ENCODE measurements at regions not wholly inside any gene's neighbourhood (a gene's known extent, or its start where the extent isn't known, plus 50 kb on each side); places are given as distances from the start of the nearest gene placed in this dataset.
"Not testable (repeated sequence)": the region's sequence is repeated elsewhere in the genome, so short reads cannot be mapped to it uniquely, and the experiment has no call there.

- H4K12ac ChIP-seq (ENCODE audit: low read depth, low read length); H3K4ac ChIP-seq (ENCODE audit: low read depth, low read length); DNase-seq; H3K79me2 ChIP-seq (ENCODE audit: control insufficient read depth, insufficient read depth, low read length, poor library complexity); H4K91ac ChIP-seq (ENCODE audit: low read depth, low read length); H3K27me3 ChIP-seq (ENCODE audit: insufficient read depth, low read length); H2BK120ac ChIP-seq (ENCODE audit: insufficient read depth, low read length, poor library complexity); H4K8ac ChIP-seq (ENCODE audit: low read depth, low read length); H3K23ac ChIP-seq (ENCODE audit: low read length); H2AFZ ChIP-seq (ENCODE audit: insufficient read depth, low read length, poor library complexity); H3K4me2 ChIP-seq (ENCODE audit: low read length); H3K18ac ChIP-seq (ENCODE audit: low read length); H3K36me3 ChIP-seq (ENCODE audit: control insufficient read depth in 1 of 2, insufficient read depth in 2 of 2, low read length in 2 of 2); H3K9ac ChIP-seq (ENCODE audit: low read length); H2AK5ac ChIP-seq (ENCODE audit: low read length); H3K4me3 ChIP-seq (ENCODE audit: low read depth, low read length); H3K14ac ChIP-seq (ENCODE audit: low read length); H3K27ac ChIP-seq (ENCODE audit: low read depth, low read length); H2BK12ac ChIP-seq (ENCODE audit: low read length); H3K4me1 ChIP-seq (ENCODE audit: control insufficient read depth in 1 of 2, insufficient read depth in 2 of 2, low read length in 2 of 2); H3K9me3 ChIP-seq (ENCODE audit: insufficient read depth, low read depth, low read length); H2BK5ac ChIP-seq (ENCODE audit: low read depth, low read length, poor library complexity); H3K79me1 ChIP-seq (ENCODE audit: low read length): not testable (repeated sequence)
- no CpG with 5 or more reads among the region's 1 CpG for WGBS (ENCODE audit: extremely low coverage, insufficient coverage, insufficient read length)
These were observed 67.9 kb downstream of the MSX2 start for GRCh38 chr5:174792265-174792664.

- Histone ChIP-seq H3K4me1 (ENCODE audit: control insufficient read depth in 1 of 2, insufficient read depth in 2 of 2, low read length in 2 of 2) (peaks cover 2 to 7% of the 10 kb centered on the region in 2 experiments), H3K27me3 (ENCODE audit: insufficient read depth, low read length) (no peaks in the 10 kb centered on the region), H4K12ac (ENCODE audit: low read depth, low read length) (no peak overlapping the region), H3K27ac (ENCODE audit: low read depth, low read length) (no peak overlapping the region), H3K4me3 (ENCODE audit: low read depth, low read length) (no peak overlapping the region), H3K4ac (ENCODE audit: low read depth, low read length) (no peak overlapping the region), H3K79me1 (ENCODE audit: low read length) (peaks cover 4% of the 10 kb centered on the region), H2AFZ (ENCODE audit: insufficient read depth, low read length, poor library complexity) (no peak overlapping the region), H3K36me3 (ENCODE audit: control insufficient read depth in 1 of 2, insufficient read depth in 2 of 2, low read length in 2 of 2) (no peaks in the 10 kb centered on the region), H3K14ac (ENCODE audit: low read length) (no peak overlapping the region), H3K9ac (ENCODE audit: low read length) (no peak overlapping the region), H2AK5ac (ENCODE audit: low read length) (no peak overlapping the region), H2BK120ac (ENCODE audit: insufficient read depth, low read length, poor library complexity) (no peak overlapping the region), H2BK12ac (ENCODE audit: low read length) (no peak overlapping the region), H3K23ac (ENCODE audit: low read length) (no peak overlapping the region), H3K18ac (ENCODE audit: low read length) (no peak overlapping the region), H3K79me2 (ENCODE audit: control insufficient read depth, insufficient read depth, low read length, poor library complexity) (no peaks in the 10 kb centered on the region), H3K4me2 (ENCODE audit: low read length) (no peak overlapping the region), H4K8ac (ENCODE audit: low read depth, low read length) (no peak overlapping the region), H2BK5ac (ENCODE audit: low read depth, low read length, poor library complexity) (no peak overlapping the region), H4K91ac (ENCODE audit: low read depth, low read length) (no peak overlapping the region), H3K9me3 (ENCODE audit: insufficient read depth, low read depth, low read length) (no peaks in the 10 kb centered on the region)
- WGBS (ENCODE audit: extremely low coverage, insufficient coverage, insufficient read length): no CpG with 5 or more reads among the region's 4 CpGs
- DNase-seq: no peak
These were observed 66.5 kb downstream of the MSX2 start for GRCh38 chr5:174790906-174791305.

GRCh38 chr5:174789596-174789995, 65.2 kb downstream of the MSX2 start:
- H3K18ac ChIP-seq (ENCODE audit: low read length): no peak overlapping the region

GRCh38 chr5:174785120-174785680, 60.8 kb downstream of the MSX2 start:
- Histone ChIP-seq H2AFZ (ENCODE audit: insufficient read depth, low read length, poor library complexity) (no peak overlapping the region), H2BK12ac (ENCODE audit: low read length) (no peak overlapping the region)

More at GRCh38 chr5:174789596-174789995, 65.2 kb downstream of the MSX2 start:
- no peak overlapping the region for H3K4me2 ChIP-seq (ENCODE audit: low read length)
- DNase-seq: peak; percentile 2 to 4
- no peak overlapping the region for H3K4me3 ChIP-seq (ENCODE audit: low read depth, low read length)
- H3K23ac ChIP-seq (ENCODE audit: low read length): no peak overlapping the region
- H3K27ac ChIP-seq (ENCODE audit: low read depth, low read length): no peak overlapping the region
- H3K27me3 ChIP-seq (ENCODE audit: insufficient read depth, low read length): no peaks in the 10 kb centered on the region
- H2BK5ac ChIP-seq (ENCODE audit: low read depth, low read length, poor library complexity): no peak overlapping the region
- H3K79me1 ChIP-seq (ENCODE audit: low read length): peaks cover 4% of the 10 kb centered on the region
- no peak overlapping the region for H4K12ac ChIP-seq (ENCODE audit: low read depth, low read length)
- no peak overlapping the region for H3K9ac ChIP-seq (ENCODE audit: low read length)
- H3K36me3 ChIP-seq (ENCODE audit: control insufficient read depth in 1 of 2, insufficient read depth in 2 of 2, low read length in 2 of 2): no peaks in the 10 kb centered on the region
- no peaks in the 10 kb centered on the region for H3K79me2 ChIP-seq (ENCODE audit: control insufficient read depth, insufficient read depth, low read length, poor library complexity)
- H2BK120ac ChIP-seq (ENCODE audit: insufficient read depth, low read length, poor library complexity): no peak overlapping the region
- no peak overlapping the region for H4K91ac ChIP-seq (ENCODE audit: low read depth, low read length)
- no peak overlapping the region for H2AFZ ChIP-seq (ENCODE audit: insufficient read depth, low read length, poor library complexity)
- no peak overlapping the region for H3K14ac ChIP-seq (ENCODE audit: low read length)
- H3K4ac ChIP-seq (ENCODE audit: low read depth, low read length): no peak overlapping the region
- H3K9me3 ChIP-seq (ENCODE audit: insufficient read depth, low read depth, low read length): no peaks in the 10 kb centered on the region
- H2AK5ac ChIP-seq (ENCODE audit: low read length): no peak overlapping the region
- no peak overlapping the region for H2BK12ac ChIP-seq (ENCODE audit: low read length)
- H3K4me1 ChIP-seq (ENCODE audit: control insufficient read depth in 1 of 2, insufficient read depth in 2 of 2, low read length in 2 of 2): peaks cover 2 to 7% of the 10 kb centered on the region in 2 experiments
- H4K8ac ChIP-seq (ENCODE audit: low read depth, low read length): no peak overlapping the region
- WGBS (ENCODE audit: extremely low coverage, insufficient coverage, insufficient read length): no CpG with 5 or more reads among the region's 4 CpGs

More at GRCh38 chr5:174785120-174785680, 60.8 kb downstream of the MSX2 start:
- Histone ChIP-seq H3K27ac (ENCODE audit: low read depth, low read length) (no peak overlapping the region), H2BK120ac (ENCODE audit: insufficient read depth, low read length, poor library complexity) (no peak overlapping the region), H3K4ac (ENCODE audit: low read depth, low read length) (no peak overlapping the region), H3K79me2 (ENCODE audit: control insufficient read depth, insufficient read depth, low read length, poor library complexity) (no peaks in the 10 kb centered on the region), H3K18ac (ENCODE audit: low read length) (no peak overlapping the region), H4K8ac (ENCODE audit: low read depth, low read length) (no peak overlapping the region), H3K9me3 (ENCODE audit: insufficient read depth, low read depth, low read length) (no peaks in the 10 kb centered on the region), H3K36me3 (ENCODE audit: control insufficient read depth in 1 of 2, insufficient read depth in 2 of 2, low read length in 2 of 2) (no peaks in the 10 kb centered on the region), H3K23ac (ENCODE audit: low read length) (no peak overlapping the region), H3K4me3 (ENCODE audit: low read depth, low read length) (no peak overlapping the region), H3K9ac (ENCODE audit: low read length) (no peak overlapping the region), H2AK5ac (ENCODE audit: low read length) (no peak overlapping the region), H4K12ac (ENCODE audit: low read depth, low read length) (no peak overlapping the region), H3K14ac (ENCODE audit: low read length) (no peak overlapping the region), H3K27me3 (ENCODE audit: insufficient read depth, low read length) (no peaks in the 10 kb centered on the region), H2BK5ac (ENCODE audit: low read depth, low read length, poor library complexity) (no peak overlapping the region), H3K4me1 (ENCODE audit: control insufficient read depth in 1 of 2, insufficient read depth in 2 of 2, low read length in 2 of 2) (peaks cover 2% of the 10 kb centered on the region in 2 experiments), H3K79me1 (ENCODE audit: low read length) (no peaks in the 10 kb centered on the region), H3K4me2 (ENCODE audit: low read length) (no peak overlapping the region), H4K91ac (ENCODE audit: low read depth, low read length) (no peak overlapping the region)
- no peak for DNase-seq
- no CpG with 5 or more reads among the region's 5 CpGs for WGBS (ENCODE audit: extremely low coverage, insufficient coverage, insufficient read length)
